IgD-negative memory B cell (primary cell): ENCODE measurements at regions not wholly inside any gene's neighbourhood (a gene's known extent, or its start where the extent isn't known, plus 50 kb on each side); places are given as distances from the start of the nearest gene placed in this dataset.

Experiments
- H3K27ac Mint-ChIP-seq, 3 donors: one replicate each; pipeline ENCODE4 v1.8.0; 2020 to 2022; ENCODE audit warnings: mild to moderate bottlenecking in 3 of 3, mixed read lengths in 3 of 3, moderate library complexity in 1 of 3
- H3K27me3 Mint-ChIP-seq: one replicate; pipeline ENCODE4 v1.8.0; 2021; ENCODE audit warnings: mixed read lengths
- H3K36me3 Mint-ChIP-seq: one replicate; pipeline ENCODE4 v1.8.0; 2020; ENCODE audit warnings: mild to moderate bottlenecking, mixed read lengths
- H3K4me1 Mint-ChIP-seq, 3 donors: one replicate each; pipeline ENCODE4 v1.8.0; 2020 to 2022; ENCODE audit warnings: mixed read lengths in 3 of 3, mild to moderate bottlenecking in 1 of 3
- H3K4me3 Mint-ChIP-seq, 4 donors: one replicate each; pipeline ENCODE4 v1.8.0; 2020 to 2022; ENCODE audit warnings: mild to moderate bottlenecking in 4 of 4, mixed read lengths in 4 of 4, moderate library complexity in 3 of 4
- H3K9me3 Mint-ChIP-seq, 3 donors: one replicate each; pipeline ENCODE4 v1.8.0; 2020 to 2021; ENCODE audit warnings: mixed read lengths in 3 of 3, mild to moderate bottlenecking in 1 of 3

DNA sequence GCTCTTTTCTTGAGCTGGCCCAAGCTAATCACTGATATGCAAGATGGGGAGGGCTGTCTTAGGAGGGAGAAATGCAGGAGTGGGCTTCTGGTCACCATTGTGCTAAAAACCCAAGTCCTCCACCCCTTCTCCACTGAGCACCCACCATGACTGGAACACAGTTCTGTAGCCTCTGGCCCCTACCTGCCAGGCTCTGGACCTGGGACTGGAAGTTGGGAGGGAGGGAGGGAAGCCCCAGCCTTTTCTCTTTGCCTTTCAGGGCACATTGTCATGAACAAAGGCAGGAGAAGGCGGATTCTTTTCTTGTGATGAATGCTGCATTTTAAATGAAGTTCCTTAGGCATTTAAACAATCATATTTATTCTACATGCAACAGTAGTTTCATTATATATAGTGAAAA is 559.1 kb upstream of the TRPC7 start:
- no peaks in the 10 kb centered on the region for H3K36me3 Mint-ChIP-seq
- H3K27me3 Mint-ChIP-seq: no peaks in the 10 kb centered on the region
- no peak overlapping the region for H3K27ac Mint-ChIP-seq
- peaks cover 2 to 11% (median 10%) of the 10 kb centered on the region in 3 donors for H3K9me3 Mint-ChIP-seq
- no peak overlapping the region for H3K4me3 Mint-ChIP-seq
- H3K4me1 Mint-ChIP-seq: no peaks in the 10 kb centered on the region

DNA sequence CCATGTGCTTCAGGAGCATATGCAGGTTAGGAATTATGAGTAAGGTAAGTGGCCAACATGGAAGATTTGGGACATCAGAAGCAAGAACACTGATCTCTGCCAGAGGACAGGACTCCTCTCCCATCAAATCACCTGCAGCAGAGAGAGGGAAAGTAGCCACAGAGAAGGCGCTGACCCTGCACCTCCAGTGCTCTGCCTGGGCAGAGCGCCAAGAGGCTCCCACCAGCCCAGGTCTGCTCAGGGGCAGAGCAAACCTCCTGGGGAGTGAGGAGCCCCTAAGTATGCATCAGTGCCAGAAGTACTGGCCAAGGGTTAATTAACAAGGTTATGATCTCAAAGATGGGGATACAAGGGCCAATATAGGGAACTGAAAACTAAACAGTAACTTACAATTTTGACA is 545.3 kb upstream of the TRPC7 start:
- Mint-ChIP-seq H3K9me3 (peaks cover 0 to 5% (median 2%) of the 10 kb centered on the region in 3 donors), H3K4me1 (no peaks in the 10 kb centered on the region), H3K36me3 (peaks cover 1% of the 10 kb centered on the region), H3K4me3 (no peak overlapping the region), H3K27me3 (no peaks in the 10 kb centered on the region), H3K27ac (no peak overlapping the region)

DNA sequence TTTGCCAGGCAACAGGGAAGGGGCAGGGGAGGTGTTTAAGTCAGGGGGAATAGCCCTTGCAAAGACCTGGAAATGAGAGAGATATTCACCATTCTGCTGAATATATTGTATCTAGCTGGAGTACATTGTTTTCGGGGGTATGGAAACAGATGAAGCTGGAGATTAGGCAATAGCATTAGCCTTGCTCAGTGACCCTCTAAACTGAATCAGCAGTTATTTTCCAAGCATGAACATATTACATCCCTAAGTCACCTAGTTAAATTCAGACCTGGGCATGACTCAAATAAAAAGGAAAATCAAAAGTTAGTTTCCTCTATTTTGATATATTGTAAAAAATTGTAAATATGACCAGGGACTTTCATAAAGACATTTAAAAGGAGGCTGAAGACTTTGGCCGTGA is 544.6 kb upstream of the TRPC7 start:
- Mint-ChIP-seq H3K4me3 (no peak overlapping the region), H3K27ac (no peak overlapping the region), H3K9me3 (peaks cover 0 to 2% (median 0%) of the 10 kb centered on the region in 3 donors), H3K4me1 (no peaks in the 10 kb centered on the region), H3K36me3 (peaks cover 1% of the 10 kb centered on the region), H3K27me3 (no peaks in the 10 kb centered on the region)

DNA sequence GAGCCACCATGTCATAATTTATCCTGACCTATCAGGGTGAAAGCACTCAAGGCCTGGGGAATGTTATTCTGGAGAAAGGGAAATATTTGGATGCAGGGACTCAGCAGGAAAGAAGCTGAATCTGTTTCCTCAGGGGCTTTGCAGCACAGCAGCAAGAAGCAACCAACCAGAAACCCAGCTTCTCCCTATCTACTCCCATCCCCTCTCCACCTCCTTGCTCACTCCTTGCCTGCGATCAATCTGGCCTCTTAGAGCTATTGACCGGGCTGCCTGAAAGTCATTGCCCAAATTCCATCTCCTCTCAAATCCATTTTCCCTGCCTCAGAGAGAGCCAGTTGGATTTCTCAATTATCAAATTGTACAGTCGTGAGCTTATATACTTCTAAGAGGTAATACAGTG is 542.0 kb upstream of the TRPC7 start:
- peak overlapping the region in 1 of 3 donors; percentile 62 for H3K27ac Mint-ChIP-seq
- peaks cover 1% of the 10 kb centered on the region for H3K36me3 Mint-ChIP-seq

DNA sequence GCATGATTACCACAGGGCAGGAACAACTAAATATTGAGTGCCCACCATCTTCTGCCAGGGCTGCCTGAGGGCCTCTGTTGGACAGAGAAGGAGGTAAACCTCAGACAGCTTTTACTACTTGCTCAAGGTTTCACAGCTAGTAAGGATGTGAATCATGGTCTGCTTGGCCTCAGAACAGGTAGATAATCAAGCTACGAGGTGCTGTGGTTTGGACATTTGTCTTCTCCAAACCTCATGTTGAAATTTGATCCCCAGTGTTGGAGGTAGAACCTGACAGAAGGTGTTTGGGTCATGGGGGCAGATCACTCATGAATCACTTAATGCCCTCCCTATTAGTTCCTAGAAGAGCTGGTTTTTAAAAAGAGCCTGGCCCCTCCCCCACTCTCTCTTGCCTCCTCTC is 541.2 kb upstream of the TRPC7 start:
- peak overlapping the region in 1 of 3 donors; percentile 41 for H3K27ac Mint-ChIP-seq
- H3K27me3 Mint-ChIP-seq: no peaks in the 10 kb centered on the region
- peaks cover 1% of the 10 kb centered on the region for H3K36me3 Mint-ChIP-seq
- no peak overlapping the region for H3K4me3 Mint-ChIP-seq
- peaks cover 0 to 5% (median 0%) of the 10 kb centered on the region in 3 donors for H3K9me3 Mint-ChIP-seq
- no peaks in the 10 kb centered on the region for H3K4me1 Mint-ChIP-seq

More for the DNA sequence above, 542.0 kb upstream of the TRPC7 start:
- no peaks in the 10 kb centered on the region for H3K4me1 Mint-ChIP-seq
- no peaks in the 10 kb centered on the region for H3K27me3 Mint-ChIP-seq
- no peak overlapping the region for H3K4me3 Mint-ChIP-seq
- peaks cover 0 to 2% (median 0%) of the 10 kb centered on the region in 3 donors for H3K9me3 Mint-ChIP-seq

DNA sequence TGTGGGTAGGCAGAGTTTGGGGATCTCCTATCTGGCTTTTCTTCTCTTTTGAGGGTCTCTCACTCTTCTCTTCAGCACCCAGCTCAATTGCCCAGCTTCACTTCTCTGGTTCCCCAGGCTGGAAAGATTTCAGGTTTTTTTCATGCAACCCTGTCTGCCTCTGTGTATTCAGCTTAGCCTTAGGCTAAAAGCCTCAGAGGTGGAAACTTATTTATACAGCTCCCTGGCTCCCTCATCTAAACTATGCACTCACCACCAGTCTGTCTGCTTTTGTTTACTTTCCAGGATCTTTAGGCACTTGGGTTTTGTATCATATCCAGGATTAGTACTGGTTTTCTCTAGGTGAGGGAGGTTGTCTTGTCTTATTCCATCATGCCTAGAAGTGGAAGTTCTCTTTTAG is 540.2 kb upstream of the TRPC7 start:
- peaks cover 4 to 7% (median 7%) of the 10 kb centered on the region in 3 donors for H3K9me3 Mint-ChIP-seq
- no peak overlapping the region for H3K27ac Mint-ChIP-seq
- H3K27me3 Mint-ChIP-seq: no peaks in the 10 kb centered on the region
- peaks cover 1% of the 10 kb centered on the region for H3K36me3 Mint-ChIP-seq
- H3K4me3 Mint-ChIP-seq: no peak overlapping the region
- no peaks in the 10 kb centered on the region for H3K4me1 Mint-ChIP-seq

DNA sequence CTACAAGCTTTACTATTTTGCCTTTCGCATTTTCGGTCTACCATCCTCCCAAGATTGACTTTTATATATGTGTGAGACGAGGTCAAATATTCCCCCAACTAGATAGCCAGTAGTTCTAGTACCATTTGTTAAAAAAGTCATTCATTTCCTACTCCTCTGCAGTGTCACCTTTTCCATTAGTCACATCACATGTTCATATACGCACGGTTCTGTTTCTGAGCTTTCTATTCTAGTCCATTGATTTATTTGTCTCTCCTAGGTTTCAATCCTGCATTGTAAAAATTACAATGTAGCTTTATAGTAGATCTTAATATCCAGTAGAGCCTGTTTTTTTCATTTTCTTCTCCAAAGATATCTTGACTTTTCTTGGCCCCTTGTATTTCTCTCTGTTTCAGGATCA is 528.7 kb upstream of the TRPC7 start:
- Mint-ChIP-seq H3K27me3 (no peaks in the 10 kb centered on the region), H3K4me3 (no peak overlapping the region), H3K27ac (no peak overlapping the region), H3K4me1 (no peaks in the 10 kb centered on the region), H3K9me3 (peaks cover 2 to 7% (median 4%) of the 10 kb centered on the region in 3 donors), H3K36me3 (no peaks in the 10 kb centered on the region)

DNA sequence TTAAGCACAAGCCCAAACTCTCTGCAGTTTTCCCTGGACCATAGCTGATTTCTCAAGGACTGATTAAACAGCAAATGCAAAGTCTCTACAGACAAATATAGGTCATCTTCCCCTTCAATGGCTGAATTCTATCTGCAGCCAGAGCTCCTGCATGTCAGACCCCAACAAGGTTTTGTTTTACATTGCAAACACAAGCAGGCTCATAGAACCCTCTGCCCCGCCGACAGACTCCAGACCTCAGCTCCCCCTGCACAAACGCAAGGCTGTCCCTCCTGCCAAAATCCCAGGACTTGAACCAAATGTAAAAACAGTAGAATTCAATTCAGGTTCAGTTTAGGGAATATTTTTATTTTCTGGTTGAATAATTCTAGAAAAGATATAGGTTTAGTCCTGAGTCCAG is 526.7 kb upstream of the TRPC7 start:
- Mint-ChIP-seq H3K36me3 (no peaks in the 10 kb centered on the region), H3K4me1 (no peaks in the 10 kb centered on the region), H3K27ac (no peak overlapping the region), H3K9me3 (peaks cover 0 to 6% (median 4%) of the 10 kb centered on the region in 3 donors), H3K4me3 (no peak overlapping the region), H3K27me3 (no peaks in the 10 kb centered on the region)

DNA sequence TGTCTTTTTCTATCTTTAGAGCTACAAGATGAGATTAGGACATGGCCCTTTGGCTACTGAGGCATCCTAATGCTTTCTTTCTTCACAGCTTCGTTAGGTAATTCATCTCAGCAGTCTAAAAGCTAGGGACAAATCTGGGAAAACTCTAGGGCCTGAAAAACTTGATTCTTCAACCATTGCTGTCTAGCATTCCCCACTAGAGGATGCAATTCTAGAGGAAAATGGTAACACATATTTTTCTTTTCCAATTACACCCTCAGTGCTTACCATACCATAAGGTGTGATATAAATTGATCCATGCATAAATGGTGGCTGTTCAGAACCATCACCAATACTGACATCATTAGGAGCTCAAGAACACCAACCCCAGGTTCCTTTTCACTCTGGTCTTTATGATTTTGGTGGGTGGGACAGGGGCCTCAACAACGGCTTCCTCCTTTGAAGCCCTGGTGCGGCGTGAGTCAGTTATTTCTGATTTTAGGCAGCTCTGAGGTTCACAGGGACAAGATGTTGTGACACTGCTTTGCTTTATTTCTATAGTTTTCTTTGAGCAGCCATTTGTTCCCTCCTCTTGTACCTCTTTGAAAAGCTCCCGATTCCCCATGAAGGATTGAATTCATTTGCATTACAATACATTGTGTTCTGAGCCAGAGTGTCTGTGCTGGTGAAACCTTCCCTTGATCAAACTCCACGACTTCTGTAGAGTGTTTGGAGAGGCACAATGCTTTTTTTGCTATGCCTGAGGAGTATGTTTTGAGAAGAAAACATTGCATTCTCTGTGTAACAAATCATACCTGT is 526.0 kb upstream of the TRPC7 start:
- Mint-ChIP-seq H3K9me3 (peaks cover 0 to 6% (median 4%) of the 10 kb centered on the region in 3 donors), H3K36me3 (no peaks in the 10 kb centered on the region), H3K4me3 (no peak overlapping the region), H3K4me1 (no peaks in the 10 kb centered on the region), H3K27me3 (no peaks in the 10 kb centered on the region), H3K27ac (peak overlapping the region in 1 of 3 donors; percentile 29)

DNA sequence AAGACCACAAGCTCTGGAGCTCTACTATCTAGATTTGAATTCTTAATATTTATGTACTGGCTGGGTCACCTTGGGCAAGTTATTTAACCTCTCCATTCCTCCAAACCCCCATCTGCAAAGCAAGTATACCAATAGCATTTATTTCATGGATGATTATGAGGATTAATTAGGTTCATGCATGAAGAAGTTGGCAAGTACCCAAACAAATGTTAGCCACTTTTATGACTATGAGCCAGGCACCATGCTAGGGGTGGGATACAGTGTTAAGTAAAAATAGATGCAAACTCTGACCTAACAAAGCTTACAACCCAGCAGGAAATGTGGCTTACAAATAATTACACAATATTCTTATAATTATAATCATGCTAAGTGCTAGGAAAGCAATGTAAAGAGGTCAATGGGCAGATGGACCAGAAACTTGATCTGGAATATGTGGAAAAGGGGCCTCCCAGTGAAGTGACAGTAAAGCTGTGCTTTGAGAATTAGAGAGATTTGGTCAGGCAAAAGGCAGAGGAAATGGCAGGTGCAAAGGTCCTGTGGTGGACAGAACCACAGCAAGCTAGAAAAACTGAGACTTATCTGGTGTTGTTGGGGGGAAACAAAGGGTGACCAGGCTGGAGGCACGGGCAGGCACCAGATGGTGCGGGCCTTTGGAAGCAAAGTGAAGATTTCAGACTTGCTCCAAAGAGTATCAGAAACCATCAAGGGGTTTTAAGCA is 525.2 kb upstream of the TRPC7 start:
- peak overlapping the region in 2 of 3 donors; percentile 29 to 47 for H3K27ac Mint-ChIP-seq
- H3K36me3 Mint-ChIP-seq: no peaks in the 10 kb centered on the region
- no peaks in the 10 kb centered on the region for H3K4me1 Mint-ChIP-seq
- no peaks in the 10 kb centered on the region for H3K27me3 Mint-ChIP-seq
- peaks cover 0 to 6% (median 5%) of the 10 kb centered on the region in 3 donors for H3K9me3 Mint-ChIP-seq
- H3K4me3 Mint-ChIP-seq: no peak overlapping the region

DNA sequence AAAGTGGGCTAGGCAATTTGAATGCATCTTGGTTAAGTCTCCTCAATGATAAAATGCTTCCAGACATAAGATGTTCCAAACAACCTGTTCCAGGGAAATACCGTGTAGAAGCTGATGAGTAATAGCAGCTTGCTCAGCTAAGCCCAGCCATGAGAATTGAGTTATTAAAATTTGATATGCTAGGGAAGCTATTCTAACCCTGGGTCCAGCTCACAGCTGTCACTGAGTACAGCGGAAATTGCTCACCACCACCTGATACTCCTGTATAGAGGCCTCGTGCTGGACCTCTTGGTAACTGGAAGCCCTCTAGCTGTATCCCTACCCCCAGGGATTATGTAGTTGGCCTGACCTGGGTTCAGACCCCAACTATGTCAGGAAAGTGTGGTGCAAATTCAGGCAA is 521.3 kb upstream of the TRPC7 start:
- H3K4me1 Mint-ChIP-seq: no peaks in the 10 kb centered on the region

DNA sequence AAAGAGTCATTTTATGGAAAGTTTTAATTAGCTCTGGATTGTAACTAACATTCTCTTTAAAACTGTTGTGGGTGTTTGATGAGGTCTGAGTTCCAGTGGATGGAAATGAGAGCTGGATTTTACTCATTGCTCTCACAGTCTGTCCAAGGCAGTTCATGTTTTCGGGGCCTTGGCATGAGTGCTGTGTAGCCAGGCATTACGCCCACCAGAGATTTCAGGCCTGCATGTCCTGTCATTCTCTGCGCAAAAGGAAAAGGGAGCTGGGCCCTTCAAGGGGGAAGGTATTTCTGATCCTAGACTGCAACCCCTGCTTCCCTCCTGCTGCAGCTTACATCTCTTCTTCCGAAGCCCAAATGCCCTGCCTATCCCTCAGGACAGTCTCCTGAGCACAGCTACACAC is 499.6 kb upstream of the TRPC7 start:
- H3K36me3 Mint-ChIP-seq: no peaks in the 10 kb centered on the region
- peaks cover 0 to 3% (median 2%) of the 10 kb centered on the region in 3 donors for H3K9me3 Mint-ChIP-seq
- H3K27ac Mint-ChIP-seq: no peak overlapping the region
- H3K4me1 Mint-ChIP-seq: no peaks in the 10 kb centered on the region
- no peak overlapping the region for H3K4me3 Mint-ChIP-seq
- no peaks in the 10 kb centered on the region for H3K27me3 Mint-ChIP-seq

More for the DNA sequence above, 521.3 kb upstream of the TRPC7 start:
- Mint-ChIP-seq H3K4me3 (no peak overlapping the region), H3K9me3 (peaks cover 8 to 12% (median 10%) of the 10 kb centered on the region in 3 donors), H3K27me3 (no peaks in the 10 kb centered on the region), H3K27ac (no peak overlapping the region), H3K36me3 (no peaks in the 10 kb centered on the region)

DNA sequence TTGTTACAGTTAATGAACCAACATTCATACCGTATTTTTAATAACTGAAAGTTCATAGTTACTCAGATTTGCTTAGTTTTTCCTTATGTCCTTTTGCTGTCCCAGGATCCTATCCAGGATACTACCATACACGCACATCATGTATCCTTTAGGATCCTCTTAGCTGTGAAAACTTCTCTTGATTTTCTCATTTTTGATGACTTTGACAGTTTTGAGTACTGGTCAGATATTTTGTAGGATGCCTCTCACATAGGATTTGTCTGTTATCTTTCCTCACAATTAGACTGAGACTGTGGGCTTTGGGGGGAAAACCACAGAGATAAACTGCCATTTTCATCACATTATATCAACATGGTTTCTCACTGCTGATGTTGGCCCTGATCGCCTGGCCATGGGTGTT is 491.3 kb upstream of the TRPC7 start:
- peaks cover 0 to 3% (median under 1%) of the 10 kb centered on the region in 3 donors for H3K9me3 Mint-ChIP-seq
- H3K4me3 Mint-ChIP-seq: no peak overlapping the region
- no peaks in the 10 kb centered on the region for H3K27me3 Mint-ChIP-seq
- no peak overlapping the region for H3K27ac Mint-ChIP-seq
- H3K4me1 Mint-ChIP-seq: no peaks in the 10 kb centered on the region
- no peaks in the 10 kb centered on the region for H3K36me3 Mint-ChIP-seq

DNA sequence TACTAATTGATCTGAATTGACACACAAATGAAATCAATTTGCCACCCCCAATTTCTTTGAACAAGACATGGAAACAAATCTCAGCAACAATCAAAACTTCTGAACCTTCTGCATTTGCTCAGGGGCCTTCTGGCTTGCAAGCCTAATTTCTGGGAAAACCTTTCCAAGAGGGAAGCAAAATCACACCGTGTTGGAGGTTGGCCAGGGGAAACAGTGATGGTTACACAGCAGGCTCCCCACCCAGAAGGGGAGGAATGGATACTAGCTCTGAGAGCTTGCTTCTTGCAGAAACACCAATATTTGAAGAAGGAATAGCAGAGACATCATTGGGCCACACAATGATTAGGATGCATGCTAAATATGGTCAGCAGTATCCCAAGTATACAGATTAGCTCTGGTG is 488.6 kb upstream of the TRPC7 start:
- H3K9me3 Mint-ChIP-seq: peaks cover 4 to 20% (median 4%) of the 10 kb centered on the region in 3 donors

DNA sequence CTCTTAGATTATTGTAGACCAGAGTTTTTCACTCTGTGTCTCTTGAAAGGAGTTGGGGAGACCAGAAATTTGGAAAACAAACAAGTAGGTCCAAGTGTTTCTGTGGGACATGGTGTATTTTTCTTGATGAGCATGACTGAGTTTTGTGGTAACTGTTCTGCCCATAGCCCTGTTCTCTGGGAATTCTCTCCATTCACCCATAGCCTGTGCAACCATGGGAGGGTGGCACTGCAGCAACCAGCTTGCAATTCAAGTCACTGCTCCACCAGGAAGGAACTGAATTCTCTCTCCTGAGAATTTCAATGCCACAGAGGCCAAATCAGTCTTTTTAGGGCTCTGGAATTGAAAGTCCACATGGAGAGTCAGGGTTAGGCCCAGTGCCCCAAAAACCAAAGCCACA is 475.3 kb upstream of the TRPC7 start:
- Mint-ChIP-seq H3K36me3 (no peaks in the 10 kb centered on the region), H3K9me3 (peaks cover 0 to 2% (median 0%) of the 10 kb centered on the region in 3 donors), H3K27ac (no peak overlapping the region), H3K27me3 (peaks cover 2% of the 10 kb centered on the region), H3K4me3 (no peak overlapping the region), H3K4me1 (no peaks in the 10 kb centered on the region)

More for the DNA sequence above, 488.6 kb upstream of the TRPC7 start:
- no peak overlapping the region for H3K4me3 Mint-ChIP-seq
- no peak overlapping the region for H3K27ac Mint-ChIP-seq
- no peaks in the 10 kb centered on the region for H3K36me3 Mint-ChIP-seq
- H3K27me3 Mint-ChIP-seq: no peaks in the 10 kb centered on the region
- no peaks in the 10 kb centered on the region for H3K4me1 Mint-ChIP-seq
